GM13977 (cell line): ENCODE measurements at regions not wholly inside any gene's neighbourhood (a gene's known extent, or its start where the extent isn't known, plus 50 kb on each side); places are given as distances from the start of the nearest gene placed in this dataset.

Experiments used
- DNase-seq: peaks from one replicate; pipeline ENCODE4 v3.0.0; 2012; ENCODE audit warnings: low spot score
- CTCF ChIP-seq: IDR thresholded peaks from 2 replicates; pipeline ENCODE4 v1.5.1; 2012; ENCODE audit warnings: mild to moderate bottlenecking, control low read depth; ENCODE audit not compliant: insufficient read depth; ENCODE audit errors: extremely low read depth, missing control alignments
- in situ Hi-C: fragments of 300-500 bp; cut with MboI; formaldehyde crosslinking; loops from one replicate; pipeline ENCODE4 v1.12.0; 2022; ENCODE audit warnings: low sequenced_read_pairs, low pct_unique_long_range_greater_than_20kb, mixed read lengths, inconsistent platforms; ENCODE audit not compliant: unreplicated experiment

- no peak for TF ChIP-seq CTCF
- in situ Hi-C loops, result no loop called here
- DNase-seq, result no peak
Observed at GRCh38 chr2:53379547-53379946, 388.1 kb upstream of the CHAC2 start.

GRCh38 chr2:53378791-53379190, 388.8 kb upstream of the CHAC2 start:
- TF ChIP-seq CTCF, result no peak
- DNase-seq, result no peak
- in situ Hi-C loops, result no loop called here

- DNase-seq, result no peak
- in situ Hi-C loops, result no loop called here
Observed at GRCh38 chr2:53373126-53373525, 394.5 kb upstream of the CHAC2 start.

GRCh38 chr2:53366543-53366942, 401.1 kb upstream of the CHAC2 start:
- in situ Hi-C loops, result no loop called here
- no peak for TF ChIP-seq CTCF
- no peak for DNase-seq

More at GRCh38 chr2:53373126-53373525, 394.5 kb upstream of the CHAC2 start:
- no peak for TF ChIP-seq CTCF

GRCh38 chr2:53362934-53363333, 404.7 kb upstream of the CHAC2 start:
- TF ChIP-seq CTCF, result no peak
- no peak for DNase-seq
- in situ Hi-C loops, result no loop called here

GRCh38 chr2:53356291-53356905, 411.2 kb upstream of the CHAC2 start:
- no peak for DNase-seq
- in situ Hi-C loops, result no loop called here
- TF ChIP-seq CTCF, result no peak
